AG08395 (cell line): ENCODE measurements at regions not wholly inside any gene's neighbourhood (a gene's known extent, or its start where the extent isn't known, plus 50 kb on each side); places are given as distances from the start of the nearest gene placed in this dataset.

Source experiments
- DNase-seq: peaks from one replicate; pipeline ENCODE4 v3.0.0; 2012; ENCODE audit warnings: mixed read lengths, low spot score

DNA sequence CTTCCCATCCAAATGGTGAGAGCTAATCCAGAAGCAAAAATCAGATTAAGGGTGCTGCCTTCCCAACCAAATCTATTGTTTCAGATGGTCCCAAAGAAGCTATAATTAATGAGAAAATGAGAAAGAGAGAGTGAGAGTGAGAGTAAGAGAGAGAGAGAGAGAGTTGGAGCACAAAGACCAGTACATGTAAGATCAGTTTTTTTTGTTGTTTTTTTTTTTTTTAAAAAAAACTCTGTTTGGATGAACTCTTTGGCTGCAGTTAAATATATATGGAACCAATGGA is 305.6 kb downstream of the PTEN start:
- no peak for DNase-seq

DNA sequence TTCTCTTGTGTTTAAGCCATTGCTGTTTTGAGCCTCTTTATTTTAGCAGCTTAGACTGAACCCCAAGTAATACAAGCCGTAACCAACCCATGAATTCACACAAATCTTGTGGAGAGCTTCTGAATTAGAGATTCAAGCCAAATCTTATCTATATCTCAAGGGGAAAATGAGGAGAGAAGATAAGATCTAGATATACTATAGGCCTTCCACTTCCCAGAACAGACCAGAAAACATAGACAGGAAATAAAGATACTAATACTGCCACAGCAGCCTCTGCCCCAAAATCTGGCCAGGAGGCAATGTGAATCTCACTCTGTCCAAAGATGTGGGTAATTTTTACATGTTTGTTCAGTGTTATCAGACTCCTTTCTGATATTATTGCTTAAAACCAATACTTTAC is 307.2 kb downstream of the PTEN start:
- DNase-seq = no peak

DNA sequence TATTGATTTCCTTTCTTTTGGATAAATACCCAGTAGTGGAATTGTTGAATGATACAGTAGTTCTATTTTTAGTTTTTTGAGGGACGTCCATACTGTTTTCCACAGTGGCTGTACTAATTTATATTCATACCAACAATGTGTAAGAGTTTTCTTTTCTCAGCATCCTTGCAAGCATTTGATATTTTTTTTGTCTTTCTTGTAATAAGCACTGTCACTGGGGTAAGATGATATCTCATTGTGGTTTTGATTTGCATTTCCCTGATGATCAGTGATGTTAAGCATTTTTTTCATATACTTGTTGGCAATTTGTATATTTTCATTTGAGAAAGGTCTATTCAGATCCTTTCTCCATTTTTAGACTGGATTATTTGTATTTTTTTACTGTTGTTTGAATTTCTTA is 308.7 kb downstream of the PTEN start:
- no peak for DNase-seq

DNA sequence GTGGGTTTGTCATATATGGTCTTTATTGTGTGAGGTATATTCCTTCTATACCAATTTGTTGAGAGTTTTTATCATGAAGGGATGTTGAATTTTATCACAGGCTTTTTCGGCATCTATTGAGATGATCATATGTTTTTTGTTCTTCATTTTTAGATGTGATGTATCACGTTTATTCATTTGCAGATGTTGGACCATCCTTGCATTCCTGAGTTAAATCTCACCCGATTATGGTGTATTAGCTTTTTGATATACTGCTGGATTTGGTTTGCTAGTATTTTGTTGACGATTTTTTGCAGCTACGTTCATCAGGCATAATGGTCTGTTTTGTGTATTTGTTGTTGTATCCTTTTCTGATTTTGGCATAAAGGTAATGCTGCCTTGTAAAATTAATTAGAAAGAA is 311.0 kb downstream of the PTEN start:
- DNase-seq = no peak

DNA sequence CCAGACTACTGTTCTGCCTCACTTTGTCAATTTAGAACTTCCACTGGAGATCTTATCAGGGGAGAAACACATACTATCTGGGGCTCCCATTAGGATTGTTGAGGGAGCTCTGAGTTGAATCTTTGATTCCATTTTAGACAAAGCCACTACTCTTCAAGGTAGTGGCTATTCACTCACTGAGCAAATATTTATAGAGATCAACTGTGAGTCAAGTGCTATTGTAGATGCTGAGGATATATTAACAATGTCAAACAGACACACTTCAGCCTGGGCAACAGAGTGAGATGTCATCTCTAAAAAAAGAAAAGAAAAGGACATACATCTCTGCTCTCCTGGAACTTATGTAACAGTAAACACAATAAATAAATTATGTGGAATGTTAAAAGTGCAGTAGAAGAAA is 315.3 kb downstream of the PTEN start:
- DNase-seq = no peak

DNA sequence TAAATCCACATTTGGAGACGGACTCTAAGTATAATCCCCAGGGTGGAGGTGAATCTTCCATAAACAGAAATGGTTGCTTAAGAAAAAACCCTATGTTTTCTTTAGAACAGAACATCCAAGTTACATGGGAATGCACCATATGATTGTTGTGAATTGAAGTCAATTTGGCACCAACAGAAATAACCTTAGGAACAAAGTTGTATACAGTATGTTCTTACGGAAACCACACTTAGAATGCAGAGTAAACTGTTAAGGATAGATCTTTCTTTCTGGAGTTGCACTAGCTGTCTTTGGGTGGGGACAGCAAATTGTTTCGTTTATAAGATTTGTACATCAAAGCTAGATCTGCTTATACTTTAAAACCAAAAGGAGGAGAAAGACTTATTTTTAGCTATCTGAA is 316.4 kb downstream of the PTEN start:
- DNase-seq = no peak

DNA sequence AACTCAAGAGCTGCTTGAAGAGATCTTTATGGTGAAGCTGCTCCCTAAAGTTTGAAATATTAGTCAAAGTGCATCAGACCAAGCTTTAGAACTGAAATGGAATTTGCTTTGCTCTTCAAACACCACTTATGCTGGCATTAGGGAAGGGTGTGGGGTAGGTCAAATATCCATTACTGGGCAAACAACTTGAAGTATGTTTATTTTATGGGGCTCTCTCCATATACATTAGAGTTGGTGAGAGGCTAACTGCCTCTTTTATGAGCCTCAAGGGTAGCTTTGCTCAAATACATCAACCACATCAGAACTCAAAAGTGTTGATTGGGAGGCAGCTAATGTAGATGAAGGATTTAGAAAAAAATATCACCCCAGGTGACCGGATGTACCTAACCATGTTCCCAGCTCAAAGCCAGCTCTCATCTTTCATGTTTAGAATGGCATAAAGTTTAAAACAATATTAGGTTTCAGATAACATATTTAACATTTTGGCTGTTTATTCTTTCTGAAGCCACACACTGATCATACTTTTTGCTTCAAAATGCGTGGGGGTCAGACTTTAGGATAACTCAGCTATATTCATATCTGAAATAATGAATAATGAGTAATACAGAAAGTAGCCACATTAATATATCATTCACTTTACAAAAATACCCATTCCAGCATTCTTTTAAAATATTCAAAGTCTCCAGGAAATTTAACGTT is 318.6 kb downstream of the PTEN start:
- no peak for DNase-seq

DNA sequence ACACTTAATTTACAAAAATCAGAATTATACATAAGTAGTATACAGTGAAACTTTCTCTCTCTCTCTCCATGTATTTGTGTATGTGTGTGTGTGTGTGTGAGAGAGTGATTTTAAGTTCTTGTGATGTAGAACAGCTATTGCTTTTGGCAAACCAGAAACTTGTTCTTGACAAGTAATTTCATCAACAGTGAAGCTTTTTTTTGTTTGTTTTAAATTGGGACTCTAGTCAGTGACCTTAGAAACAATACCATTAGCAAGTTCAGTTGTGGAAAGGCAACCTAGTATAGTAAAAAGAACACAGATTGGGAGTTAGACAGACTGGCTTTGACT is 319.1 kb downstream of the PTEN start:
- no peak for DNase-seq

DNA sequence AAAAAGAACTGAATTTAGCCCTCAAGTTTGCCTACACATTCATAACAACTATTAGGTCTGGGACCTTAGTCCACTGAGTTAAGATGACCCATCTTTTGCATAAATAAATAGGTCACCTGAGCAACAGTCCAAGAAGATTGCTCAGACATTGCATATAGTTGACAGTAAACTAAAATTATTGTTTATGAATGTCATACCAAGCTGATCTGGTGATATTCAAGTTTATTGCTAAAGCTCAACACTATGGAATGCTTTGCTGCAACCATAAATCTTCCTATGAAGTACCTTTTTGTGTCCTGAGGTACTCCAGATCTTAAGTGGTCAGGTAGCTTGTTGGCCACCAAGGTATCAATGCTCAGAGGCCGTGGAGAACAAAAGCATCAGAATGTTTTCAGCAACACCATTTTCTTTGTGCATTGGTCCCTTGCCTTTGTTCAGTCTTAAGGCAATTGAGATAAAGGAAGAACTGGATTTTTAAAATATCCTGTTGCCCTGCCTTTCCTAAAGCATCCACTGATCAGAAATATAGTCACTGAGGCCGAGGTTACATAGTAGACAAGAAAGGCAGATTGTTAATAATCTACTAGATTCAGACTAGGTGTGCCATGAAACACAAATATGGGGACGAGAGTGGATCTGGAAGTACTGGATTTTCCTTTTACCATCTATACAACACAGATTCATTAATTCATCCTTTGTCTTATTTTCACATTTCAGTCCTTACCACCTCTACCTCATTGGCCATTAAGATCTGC is 321.3 kb downstream of the PTEN start:
- DNase-seq = no peak

DNA sequence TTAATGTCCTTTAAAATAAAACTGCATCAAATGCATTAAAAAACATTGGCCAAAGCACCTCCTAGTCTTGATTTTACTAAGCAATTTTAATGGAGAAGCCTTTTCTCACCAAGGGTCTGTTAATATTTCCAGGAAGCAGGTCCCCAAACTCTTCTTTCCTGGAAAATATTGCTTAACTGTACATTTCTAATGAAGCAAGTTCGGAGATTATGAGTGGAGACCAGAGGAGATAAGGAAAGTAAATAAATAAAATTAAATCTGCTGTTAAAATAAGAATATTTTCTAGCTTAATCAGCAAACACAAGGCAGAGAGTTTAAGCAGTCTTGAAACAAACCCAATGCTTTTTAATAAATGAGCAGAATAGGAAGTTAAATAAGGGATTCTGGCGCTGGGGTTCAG is 322.4 kb downstream of the PTEN start:
- DNase-seq = no peak

DNA sequence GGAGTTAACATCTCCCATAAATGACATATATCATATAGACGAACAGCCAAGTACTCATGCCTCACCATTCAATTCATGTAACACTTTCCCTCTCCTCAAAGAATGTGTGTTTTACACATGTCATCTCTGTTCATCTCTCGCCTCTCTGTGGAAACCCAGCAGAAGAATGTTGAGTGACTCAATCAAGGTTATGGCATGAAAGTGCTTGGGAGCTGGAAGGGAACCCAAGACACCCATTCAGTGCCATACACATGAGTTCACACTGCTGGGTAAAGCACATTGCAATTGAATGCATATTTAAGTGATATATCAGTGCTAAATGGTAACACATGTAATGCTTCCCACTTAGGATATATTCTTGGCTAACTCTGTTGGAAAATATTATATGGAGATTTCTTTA is 322.9 kb downstream of the PTEN start:
- peak; percentile 74 for DNase-seq

DNA sequence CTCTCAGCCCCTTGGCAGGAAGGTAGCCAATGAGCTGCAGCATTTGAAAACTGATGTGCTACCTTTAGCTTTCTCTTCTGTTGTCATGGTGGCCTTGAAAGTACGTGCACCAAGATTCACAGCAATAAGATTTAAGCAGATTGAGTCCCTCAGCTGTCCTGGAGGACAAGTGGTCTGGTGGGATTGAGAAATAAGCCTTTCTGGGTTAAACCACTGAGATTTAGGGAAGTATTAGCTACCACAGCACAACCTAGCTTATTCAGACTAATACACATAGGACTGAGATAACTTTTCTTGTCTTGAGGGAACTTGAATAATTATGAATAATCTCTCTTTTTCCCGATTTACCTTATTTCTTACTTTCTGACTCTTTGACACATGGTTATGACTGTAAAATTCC is 324.0 kb downstream of the PTEN start:
- no peak for DNase-seq

DNA sequence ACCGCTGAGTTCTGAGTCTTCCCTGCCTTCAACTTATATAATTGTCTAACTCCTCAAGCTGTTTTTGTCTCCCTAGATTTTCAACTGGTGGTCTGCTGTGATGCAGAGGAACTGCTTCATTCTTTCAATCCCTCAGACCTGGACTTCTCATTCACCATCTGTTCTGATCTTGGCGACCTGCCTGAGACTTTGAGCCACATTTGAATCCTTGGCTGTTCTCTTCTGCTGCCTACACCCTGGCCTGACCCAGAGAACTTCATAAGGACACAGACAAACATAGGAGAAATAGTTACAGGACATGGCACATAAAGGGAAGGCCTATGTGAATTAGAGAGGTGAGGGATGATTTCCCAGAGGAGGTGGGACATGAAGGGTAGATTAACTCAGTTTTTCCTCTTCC is 326.7 kb downstream of the PTEN start:
- DNase-seq = no peak

DNA sequence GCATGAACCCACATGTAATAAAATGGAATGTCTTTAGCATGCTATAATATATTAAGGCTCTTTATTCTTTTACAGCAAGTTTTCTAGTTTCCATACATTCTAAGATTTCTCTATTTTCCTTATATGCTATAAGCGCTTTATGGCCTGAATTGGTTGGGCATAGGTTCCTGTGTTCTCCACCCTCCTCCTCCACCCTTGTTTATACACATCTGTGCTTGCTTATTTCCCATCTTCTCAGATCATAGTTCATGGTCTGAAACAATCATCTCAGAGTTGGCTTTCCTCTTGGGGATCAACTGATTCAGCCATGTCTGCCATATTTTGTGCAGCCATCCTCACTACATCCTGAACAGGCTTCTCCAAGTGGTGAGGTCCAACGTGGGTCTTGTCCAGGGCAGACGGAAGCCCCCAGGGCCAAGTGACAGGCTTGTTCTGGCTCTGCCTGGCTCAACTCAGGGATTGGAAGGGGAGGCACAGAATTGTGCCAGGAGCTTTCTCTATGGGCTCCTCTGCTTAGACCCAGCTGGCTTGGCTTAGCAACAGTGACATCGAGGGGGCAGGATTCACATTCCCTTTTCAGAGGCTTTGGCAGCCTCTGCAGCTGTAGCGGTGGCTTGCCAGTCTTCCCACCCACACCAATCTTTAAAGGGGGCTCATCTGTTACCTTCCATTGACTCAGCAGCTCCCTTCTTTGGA is 327.3 kb downstream of the PTEN start:
- no peak for DNase-seq

DNA sequence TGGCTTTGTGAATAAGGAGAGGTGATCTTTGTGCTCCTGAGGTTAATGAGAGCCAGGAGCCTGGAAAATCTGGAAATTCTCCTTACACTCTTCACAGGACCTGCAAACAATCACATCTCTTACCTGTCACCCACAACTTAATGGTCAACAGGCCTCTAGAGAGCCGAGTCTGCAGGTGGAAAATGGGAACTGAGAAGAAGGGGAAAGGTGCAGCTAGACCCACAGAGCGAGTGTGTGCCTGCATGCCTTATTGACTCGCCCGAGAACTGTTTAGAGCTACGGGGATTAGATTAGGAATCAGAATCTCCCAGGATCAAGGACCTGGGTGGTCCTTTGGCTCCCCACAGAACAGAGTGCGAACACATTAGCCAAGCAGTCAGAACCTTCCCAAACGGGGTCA is 329.6 kb downstream of the PTEN start:
- DNase-seq = no peak

DNA sequence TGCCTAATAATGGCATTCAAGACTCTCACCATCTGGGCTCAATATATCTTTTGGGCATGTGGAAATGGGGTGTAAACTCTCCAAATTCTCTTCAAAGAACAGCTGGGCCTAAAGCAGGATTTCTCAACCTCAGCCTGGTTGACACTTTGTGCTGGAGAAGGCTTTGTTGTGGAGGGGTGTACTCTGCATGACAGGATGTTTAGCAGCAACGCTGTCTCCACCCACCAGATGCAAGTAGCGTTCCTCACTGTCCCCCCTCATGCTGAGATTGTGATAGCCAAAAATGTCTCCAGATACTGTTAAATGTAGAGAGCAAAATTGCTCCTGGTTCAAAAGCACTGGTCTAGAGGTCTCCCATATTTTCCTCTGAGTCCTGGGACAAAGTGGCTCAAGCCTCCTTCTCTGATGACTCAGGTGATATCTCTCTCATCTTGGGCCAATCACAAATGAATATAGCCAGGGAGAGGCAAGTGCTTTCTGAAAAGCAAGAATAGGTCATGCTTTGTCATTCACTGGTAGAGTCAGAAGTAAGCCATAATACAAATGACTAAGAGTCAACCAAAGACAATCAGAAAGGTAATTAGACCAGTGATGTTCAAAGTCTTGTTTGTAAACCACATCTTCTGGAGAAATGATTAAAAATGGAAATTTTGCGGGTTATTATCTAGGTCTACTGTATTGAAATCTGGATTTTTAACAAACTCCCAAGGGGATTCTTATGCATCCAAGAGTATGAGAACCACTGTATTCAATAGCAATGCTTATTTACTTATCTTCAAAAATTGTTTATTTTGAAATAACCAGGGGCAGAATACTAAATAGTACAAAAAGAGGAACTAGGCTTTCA is 330.8 kb downstream of the PTEN start:
- DNase-seq = peak; percentile 13

DNA sequence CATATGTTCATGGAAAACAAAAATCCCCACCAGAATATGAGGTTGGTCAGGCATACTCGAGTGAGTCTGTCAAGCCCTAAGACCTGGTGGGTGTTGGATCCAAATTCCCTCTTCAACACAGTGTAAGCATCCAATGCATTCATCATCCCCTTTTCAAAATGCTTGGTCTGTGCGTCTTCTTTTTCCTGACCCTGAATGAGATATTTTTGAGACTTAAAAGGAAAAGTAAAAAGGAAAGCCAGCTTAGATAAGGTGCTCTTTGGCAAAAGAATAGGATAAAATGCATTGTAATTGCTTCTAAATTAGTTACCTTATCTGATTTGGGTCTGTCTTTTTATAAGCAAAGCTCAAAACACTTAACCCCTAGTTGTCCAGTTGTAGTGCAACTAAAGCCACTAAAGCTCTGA is 331.5 kb downstream of the PTEN start:
- no peak for DNase-seq

DNA sequence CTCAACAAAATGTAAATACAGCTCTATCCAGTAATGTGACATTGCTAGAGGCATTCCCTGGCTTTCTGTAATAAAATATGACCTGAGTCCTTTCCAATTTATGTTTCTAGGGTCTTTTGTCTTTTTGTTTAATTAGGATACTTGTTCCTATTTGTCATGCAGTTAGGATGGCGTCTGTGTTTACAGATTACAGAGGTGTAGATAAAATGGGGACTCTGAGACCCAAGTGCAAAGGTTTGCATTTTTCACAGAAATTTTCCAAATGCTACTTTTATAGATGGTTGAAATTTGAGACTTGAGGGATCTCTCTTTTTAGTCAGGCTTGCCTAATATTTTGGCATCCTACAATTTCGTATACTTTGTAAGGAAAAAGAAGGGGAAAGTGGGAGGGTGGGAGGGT is 332.4 kb downstream of the PTEN start:
- no peak for DNase-seq

DNA sequence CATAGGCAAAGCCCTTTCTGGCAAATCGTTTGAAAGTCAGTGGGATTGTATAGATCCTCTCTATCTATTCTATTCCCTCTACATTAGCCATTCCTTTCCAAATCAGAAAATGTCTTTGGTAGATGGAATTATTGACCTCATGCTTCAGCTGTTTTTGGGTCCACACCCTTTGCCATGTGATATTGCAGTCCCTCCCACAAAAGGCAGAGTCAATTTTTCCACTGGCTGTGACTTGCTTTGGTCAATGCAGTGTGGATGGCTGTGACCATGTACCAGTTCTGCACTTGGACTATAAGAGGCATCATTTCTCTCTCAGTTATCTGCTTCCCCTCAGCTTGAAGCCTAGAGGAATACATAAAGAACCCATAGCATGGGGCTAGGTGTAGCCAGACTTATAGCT is 332.9 kb downstream of the PTEN start:
- no peak for DNase-seq

DNA sequence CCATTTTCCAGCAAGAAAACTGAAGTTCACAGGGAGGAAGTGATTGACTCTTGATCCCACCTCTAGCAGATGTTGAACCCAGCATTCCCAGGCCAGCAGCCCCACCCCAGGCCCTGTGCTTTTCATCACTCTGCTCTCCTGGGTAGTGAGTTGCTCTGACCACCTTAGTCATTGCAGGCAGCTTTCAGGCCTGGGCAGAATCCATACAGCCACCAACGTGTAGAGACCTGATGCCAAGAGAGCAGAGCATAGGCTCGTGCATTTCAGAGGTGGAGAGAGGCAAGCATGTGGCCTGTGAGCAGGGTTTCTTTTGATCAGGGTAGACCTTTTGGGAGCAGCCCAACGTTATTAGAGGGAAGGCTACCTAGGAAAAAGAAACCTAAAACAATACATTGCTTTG is 334.6 kb downstream of the PTEN start:
- DNase-seq = no peak

DNA sequence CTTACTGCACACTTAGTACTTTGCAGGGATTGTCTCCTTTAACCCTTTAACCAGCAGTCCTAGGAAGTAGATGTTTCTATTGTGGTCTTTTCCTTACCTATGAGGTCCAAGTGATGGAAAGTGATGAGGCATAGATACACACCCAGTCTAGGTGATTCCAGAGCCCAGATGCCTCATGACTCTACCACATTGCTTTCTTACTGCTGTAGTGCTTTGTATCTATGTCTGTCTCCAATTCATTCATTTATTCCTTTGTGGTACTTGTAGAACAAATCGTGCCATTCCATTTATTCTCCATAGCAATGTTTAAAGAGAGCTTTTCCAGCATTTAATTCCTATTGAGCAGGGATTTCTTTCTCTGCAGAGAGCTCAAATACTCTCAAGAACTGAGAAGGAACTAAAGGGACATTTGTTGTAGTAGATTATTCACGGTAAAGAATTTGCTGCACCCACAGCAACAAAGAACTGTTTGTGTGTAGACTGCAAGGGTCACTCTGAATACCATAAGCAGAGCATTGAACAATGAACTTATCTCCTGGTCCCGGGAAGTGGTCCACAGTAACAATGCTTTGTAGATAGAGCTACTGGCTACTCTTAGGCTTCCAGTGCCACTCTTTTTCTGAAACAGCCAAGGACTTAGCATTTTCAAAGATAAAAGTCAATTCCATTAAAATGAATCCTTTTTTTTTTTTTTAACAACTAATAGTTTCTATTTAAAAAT is 337.0 kb downstream of the PTEN start:
- no peak for DNase-seq

DNA sequence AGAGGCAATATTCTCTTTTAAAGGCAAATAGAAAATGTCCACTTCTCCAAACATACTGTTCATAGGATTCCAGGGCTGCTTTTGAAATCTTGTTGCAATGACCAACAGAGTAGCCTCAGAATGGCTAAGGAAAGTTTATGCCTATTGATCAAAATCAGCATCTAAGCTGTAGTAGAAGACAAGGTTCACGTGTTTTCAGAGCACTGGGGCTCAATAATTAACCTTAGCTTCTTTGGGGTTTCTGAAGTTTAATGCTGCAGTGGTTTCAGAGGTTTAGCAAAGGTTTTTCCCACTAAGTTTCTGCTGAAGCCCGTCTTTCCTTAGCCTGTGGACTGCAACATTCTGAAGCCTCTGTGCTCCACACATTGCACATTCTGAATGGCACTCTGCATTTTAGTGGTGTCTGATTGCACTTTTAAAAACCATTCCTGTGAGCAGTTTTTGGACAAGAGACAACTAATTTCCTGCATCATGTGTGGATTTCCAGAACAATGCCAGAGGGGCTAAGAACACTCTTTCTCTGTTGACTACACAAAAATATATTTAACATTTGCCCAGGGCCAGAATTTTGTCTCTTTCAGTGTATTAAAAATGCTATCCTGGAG is 342.5 kb downstream of the PTEN start:
- no peak for DNase-seq
